ENCODE measurements at regions not wholly inside any gene's neighbourhood (a gene's known extent, or its start where the extent isn't known, plus 50 kb on each side); places are given as distances from the start of the nearest gene placed in this dataset.
"Not testable (repeated sequence)": the region's sequence is repeated elsewhere in the genome, so short reads cannot be mapped to it uniquely, and the experiment has no call there.

DNA sequence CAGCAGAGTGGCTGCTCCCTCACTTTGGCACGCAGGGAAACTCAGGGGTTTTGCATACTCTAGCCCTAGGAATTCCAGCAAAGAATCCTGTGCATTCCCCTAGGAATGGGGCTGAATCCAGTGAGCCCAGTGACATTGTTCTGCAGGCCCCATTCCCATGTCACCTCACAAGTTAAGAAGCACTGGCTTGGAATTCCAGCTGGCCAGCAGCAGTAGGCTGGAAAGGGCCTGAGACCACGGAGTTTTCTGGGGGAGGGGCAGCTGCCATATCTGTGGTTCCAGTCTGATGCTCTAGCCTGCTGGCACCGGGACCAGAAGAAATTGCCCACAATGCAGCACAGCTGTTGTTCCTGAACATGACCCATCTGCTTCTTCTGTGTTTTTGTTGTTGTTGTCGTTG, 217.6 kb upstream of the DMRTA1 start:
- no peaks in the 10 kb centered on the region for H3K79me1 ChIP-seq (ENCODE audit: insufficient read depth, low read depth, low read length, poor library complexity, severe bottlenecking)
- H2AFZ ChIP-seq (ENCODE audit: low read length) = no peak overlapping the region
- no peak overlapping the region for H3K18ac ChIP-seq (ENCODE audit: insufficient read length, low read depth, low read length)
- Mint-ChIP-seq H3K27me3 (ENCODE audit: low read depth) (peaks cover 4% of the 10 kb centered on the region), H3K4me3 (no peak overlapping the region), H3K36me3 (ENCODE audit: insufficient read depth in 1 of 3, low read depth in 3 of 3) (peaks cover 14 to 32% (median 15%) of the 10 kb centered on the region in 3 experiments; a peak in 6 of 7 replicates), H3K9me3 (peaks cover 48 to 54% of the 10 kb centered on the region in 2 experiments), H3K27ac (no peak overlapping the region), H3K4me1 (no peaks in the 10 kb centered on the region)
- H4K5ac ChIP-seq (ENCODE audit: insufficient read length, low read depth, low read length) = no peak overlapping the region
- TF ChIP-seq, protein P1, sequence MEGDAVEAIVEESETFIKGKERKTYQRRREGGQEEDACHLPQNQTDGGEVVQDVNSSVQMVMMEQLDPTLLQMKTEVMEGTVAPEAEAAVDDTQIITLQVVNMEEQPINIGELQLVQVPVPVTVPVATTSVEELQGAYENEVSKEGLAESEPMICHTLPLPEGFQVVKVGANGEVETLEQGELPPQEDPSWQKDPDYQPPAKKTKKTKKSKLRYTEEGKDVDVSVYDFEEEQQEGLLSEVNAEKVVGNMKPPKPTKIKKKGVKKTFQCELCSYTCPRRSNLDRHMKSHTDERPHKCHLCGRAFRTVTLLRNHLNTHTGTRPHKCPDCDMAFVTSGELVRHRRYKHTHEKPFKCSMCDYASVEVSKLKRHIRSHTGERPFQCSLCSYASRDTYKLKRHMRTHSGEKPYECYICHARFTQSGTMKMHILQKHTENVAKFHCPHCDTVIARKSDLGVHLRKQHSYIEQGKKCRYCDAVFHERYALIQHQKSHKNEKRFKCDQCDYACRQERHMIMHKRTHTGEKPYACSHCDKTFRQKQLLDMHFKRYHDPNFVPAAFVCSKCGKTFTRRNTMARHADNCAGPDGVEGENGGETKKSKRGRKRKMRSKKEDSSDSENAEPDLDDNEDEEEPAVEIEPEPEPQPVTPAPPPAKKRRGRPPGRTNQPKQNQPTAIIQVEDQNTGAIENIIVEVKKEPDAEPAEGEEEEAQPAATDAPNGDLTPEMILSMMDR (conservative IDR thresholded peaks at IDR 0.05) = no peak
- H3K9me3 ChIP-seq (ENCODE audit: control insufficient read depth, low read depth, low read length) = no peaks in the 10 kb centered on the region
- no peak overlapping the region for H3T11ph ChIP-seq (ENCODE audit: low read length)
- no peak overlapping the region for H3K4ac ChIP-seq (ENCODE audit: low read depth, low read length)
- no peak overlapping the region for H3K56ac ChIP-seq (ENCODE audit: insufficient read length, low read depth, low read length)
- no peak overlapping the region for H3K9ac ChIP-seq (ENCODE audit: extremely low read depth, insufficient read length, low read length)
- H3K27ac ChIP-seq (ENCODE audit: insufficient read length, low read depth, low read length) = no peak overlapping the region
- no peak overlapping the region for H2BK12ac ChIP-seq (ENCODE audit: insufficient read length, low read depth, low read length)
- H3K23me2 ChIP-seq (ENCODE audit: insufficient read length, low read depth, low read length, poor library complexity, severe bottlenecking) = no peaks in the 10 kb centered on the region
- no peaks in the 10 kb centered on the region for H3K4me1 ChIP-seq (ENCODE audit: insufficient read depth, low read length)
- H2BK20ac ChIP-seq (ENCODE audit: low read depth, low read length, poor library complexity, severe bottlenecking) = no peak overlapping the region
- no peak overlapping the region for H2BK120ac ChIP-seq (ENCODE audit: low read depth, low read length, poor library complexity, severe bottlenecking)
- H4K91ac ChIP-seq (ENCODE audit: insufficient read length, low read depth, low read length) = no peak overlapping the region
- no peak overlapping the region for H2AK5ac ChIP-seq (ENCODE audit: insufficient read length, low read length)
- H3K23ac ChIP-seq (ENCODE audit: insufficient read length, low read depth, low read length) = no peak overlapping the region
- no peak overlapping the region for H3K4me2 ChIP-seq (ENCODE audit: insufficient read depth, insufficient read length, low read length)
- H3K79me2 ChIP-seq (ENCODE audit: insufficient read depth, low read length) = no peaks in the 10 kb centered on the region
- no peak for DNase-seq
- H3K14ac ChIP-seq (ENCODE audit: insufficient read depth, low read length) = no peak overlapping the region
- no CpG with 5 or more reads among the region's 4 CpGs for WGBS (ENCODE audit: extremely low coverage, insufficient read length, low lambda C conversion rate)
- no peaks in the 10 kb centered on the region for H3K27me3 ChIP-seq (ENCODE audit: insufficient read depth, low read length)
- no peak overlapping the region for H4K8ac ChIP-seq (replicated peaks; ENCODE audit: insufficient read length, low read depth, low read length)
- H2BK15ac ChIP-seq (ENCODE audit: low read depth, low read length) = no peak overlapping the region
- no peaks in the 10 kb centered on the region for H4K20me1 ChIP-seq (ENCODE audit: control insufficient read depth, insufficient read depth, insufficient read length)
- H2BK5ac ChIP-seq (ENCODE audit: insufficient read length, low read length) = no peak overlapping the region

DNA sequence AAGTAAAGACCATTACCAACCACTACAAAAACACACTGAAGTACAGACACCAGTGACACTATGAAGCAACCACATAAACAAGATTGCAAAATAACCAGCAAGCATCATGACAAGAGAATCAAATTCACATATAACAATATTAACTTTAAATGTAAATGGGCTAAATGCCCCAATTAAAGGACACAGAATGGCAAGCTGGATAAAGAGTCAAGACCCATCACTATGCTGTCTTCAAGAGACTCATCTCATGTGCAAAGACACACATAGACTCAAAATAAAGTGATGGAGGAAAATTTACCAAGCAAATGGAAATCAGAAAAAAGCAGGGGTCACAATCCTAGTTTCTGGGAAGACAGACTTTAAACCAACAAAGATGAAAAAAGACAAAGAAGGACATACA, 215.3 kb upstream of the DMRTA1 start:
- H3K4me3 Mint-ChIP-seq; H2BK15ac ChIP-seq (ENCODE audit: low read depth, low read length); DNase-seq; H3K27ac Mint-ChIP-seq; H3K56ac ChIP-seq (ENCODE audit: insufficient read length, low read depth, low read length); H3K79me2 ChIP-seq (ENCODE audit: insufficient read depth, low read length); H3K4me1 Mint-ChIP-seq; H2AFZ ChIP-seq (ENCODE audit: low read length); H2BK12ac ChIP-seq (ENCODE audit: insufficient read length, low read depth, low read length); H3K18ac ChIP-seq (ENCODE audit: insufficient read length, low read depth, low read length); H3K27me3 ChIP-seq (ENCODE audit: insufficient read depth, low read length); H2BK5ac ChIP-seq (ENCODE audit: insufficient read length, low read length); H3K9ac ChIP-seq (ENCODE audit: extremely low read depth, insufficient read length, low read length); H4K20me1 ChIP-seq (ENCODE audit: control insufficient read depth, insufficient read depth, insufficient read length); H3K14ac ChIP-seq (ENCODE audit: insufficient read depth, low read length); H4K91ac ChIP-seq (ENCODE audit: insufficient read length, low read depth, low read length); H3K23me2 ChIP-seq (ENCODE audit: insufficient read length, low read depth, low read length, poor library complexity, severe bottlenecking); H2BK20ac ChIP-seq (ENCODE audit: low read depth, low read length, poor library complexity, severe bottlenecking); H4K5ac ChIP-seq (ENCODE audit: insufficient read length, low read depth, low read length); H3K9me3 ChIP-seq (ENCODE audit: control insufficient read depth, low read depth, low read length); H3T11ph ChIP-seq (ENCODE audit: low read length); H2BK120ac ChIP-seq (ENCODE audit: low read depth, low read length, poor library complexity, severe bottlenecking); H3K4ac ChIP-seq (ENCODE audit: low read depth, low read length); H2AK5ac ChIP-seq (ENCODE audit: insufficient read length, low read length); H3K23ac ChIP-seq (ENCODE audit: insufficient read length, low read depth, low read length); H3K4me1 ChIP-seq (ENCODE audit: insufficient read depth, low read length); H3K4me2 ChIP-seq (ENCODE audit: insufficient read depth, insufficient read length, low read length); H4K8ac ChIP-seq (replicated peaks; ENCODE audit: insufficient read length, low read depth, low read length); H3K79me1 ChIP-seq (ENCODE audit: insufficient read depth, low read depth, low read length, poor library complexity, severe bottlenecking); H3K27ac ChIP-seq (ENCODE audit: insufficient read length, low read depth, low read length); H3K27me3 Mint-ChIP-seq (ENCODE audit: low read depth): not testable (repeated sequence)
- Mint-ChIP-seq H3K36me3 (ENCODE audit: insufficient read depth in 1 of 3, low read depth in 3 of 3) (peaks cover 9 to 19% (median 15%) of the 10 kb centered on the region in 3 experiments; a peak in 6 of 7 replicates), H3K9me3 (peaks cover 32 to 36% of the 10 kb centered on the region in 2 experiments)

Data from H9 (cell line).